ENCODE measurements at regions not wholly inside any gene's neighbourhood (a gene's known extent, or its start where the extent isn't known, plus 50 kb on each side); places are given as distances from the start of the nearest gene placed in this dataset.

- TF ChIP-seq CTCF (IDR thresholded peaks at IDR 0.05 in 2 of 3, conservative IDR thresholded peaks at IDR 0.05 in 1 of 3; ENCODE audit: control insufficient read depth in 2 of 3, extremely low read depth in 1 of 3, insufficient read depth in 1 of 3, low read depth in 3 of 3, low read length in 3 of 3) (no peak), POLR2AphosphoS5 (IDR thresholded peaks at IDR 0.05; ENCODE audit: low read length) (no peak), RAD21 (IDR thresholded peaks at IDR 0.05; ENCODE audit: insufficient read depth, low read depth, low read length) (no peak), JUND (IDR thresholded peaks at IDR 0.05; ENCODE audit: low read depth, low read length) (no peak), SKIL (IDR thresholded peaks at IDR 0.05; ENCODE audit: low read depth, poor library complexity, severe bottlenecking) (no peak), TARDBP (IDR thresholded peaks at IDR 0.05; ENCODE audit: borderline replicate concordance) (no peak), ESRRA (IDR thresholded peaks at IDR 0.05; ENCODE audit: low read length) (no peak)
Observed at GRCh38 chr5:74401946-74402320, 238.6 kb downstream of the ENC1 start.
